GM21717 (cell line): ENCODE measurements at regions not wholly inside any gene's neighbourhood (a gene's known extent, or its start where the extent isn't known, plus 50 kb on each side); places are given as distances from the start of the nearest gene placed in this dataset.

Experiments
- ATAC-seq: cut with Tn5 transposase; IDR thresholded peaks from one replicate; pipeline ENCODE4 v1.9.1; 2021; ENCODE audit warnings: mild to moderate bottlenecking, moderate library complexity; ENCODE audit not compliant: unreplicated experiment

GRCh38 chr9:13505797-13506196, 226.3 kb upstream of the MPDZ start:
- no peak for ATAC-seq

DNA sequence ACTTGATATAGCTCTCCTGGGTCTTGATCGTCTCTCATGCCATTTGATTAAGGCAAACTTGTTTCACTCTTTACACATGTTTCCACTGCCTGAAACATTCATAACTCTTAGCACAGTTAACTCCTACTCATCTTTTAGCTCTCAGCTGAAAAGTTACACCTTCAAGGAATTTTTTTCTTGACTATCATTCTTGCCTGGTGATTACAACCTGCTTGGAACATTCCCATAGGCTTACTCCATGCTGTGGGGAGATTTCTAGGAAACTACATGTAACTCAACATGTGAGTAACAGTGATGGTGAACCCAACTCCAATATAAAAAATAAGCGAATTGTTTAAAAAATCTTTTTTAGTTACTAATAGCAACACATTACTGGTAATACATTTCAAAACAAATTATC, 224.1 kb upstream of the MPDZ start:
- no peak for ATAC-seq

DNA sequence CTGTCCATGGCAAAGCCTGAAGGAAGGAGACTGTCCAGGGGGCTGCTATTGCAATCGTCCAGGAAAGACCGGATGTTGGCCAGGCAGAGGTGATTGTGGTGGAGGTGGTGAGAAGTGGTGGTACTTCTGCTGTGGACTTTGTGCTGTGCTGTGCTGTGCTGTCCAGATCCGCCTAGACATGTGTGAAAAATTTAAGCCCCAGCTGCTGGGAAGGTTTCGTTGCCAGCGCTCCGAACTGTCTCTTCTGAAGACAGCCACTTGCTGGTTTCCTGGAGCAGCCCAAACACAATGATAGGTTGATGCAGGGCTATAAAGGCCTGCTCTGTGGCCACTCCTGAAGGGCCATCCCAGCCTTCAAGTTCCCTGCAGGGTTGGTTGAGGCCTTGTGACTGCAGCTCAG, 223.0 kb upstream of the MPDZ start:
- ATAC-seq, result no peak

- no peak for ATAC-seq
Measured at GRCh38 chr9:13501018-13501417, 221.5 kb upstream of the MPDZ start.

DNA sequence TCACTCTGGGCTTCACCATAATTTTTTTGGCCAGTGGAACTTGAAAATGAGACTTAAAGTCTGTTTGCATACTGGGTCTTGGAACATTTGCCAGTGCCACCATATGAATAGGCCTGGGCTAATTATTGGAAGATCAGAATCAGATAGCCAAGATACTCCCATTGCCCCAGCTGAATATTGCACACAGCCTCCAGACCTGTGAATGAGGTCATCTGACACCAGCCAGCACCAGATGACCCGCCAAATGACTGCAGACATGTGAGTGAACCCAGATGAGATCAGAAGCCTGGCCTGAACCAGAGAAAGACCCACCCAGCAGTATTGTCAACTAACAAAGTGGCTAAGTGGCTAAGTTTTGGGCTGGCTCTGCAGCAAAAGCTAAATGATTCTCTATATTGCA, 220.5 kb upstream of the MPDZ start:
- no peak for ATAC-seq

DNA sequence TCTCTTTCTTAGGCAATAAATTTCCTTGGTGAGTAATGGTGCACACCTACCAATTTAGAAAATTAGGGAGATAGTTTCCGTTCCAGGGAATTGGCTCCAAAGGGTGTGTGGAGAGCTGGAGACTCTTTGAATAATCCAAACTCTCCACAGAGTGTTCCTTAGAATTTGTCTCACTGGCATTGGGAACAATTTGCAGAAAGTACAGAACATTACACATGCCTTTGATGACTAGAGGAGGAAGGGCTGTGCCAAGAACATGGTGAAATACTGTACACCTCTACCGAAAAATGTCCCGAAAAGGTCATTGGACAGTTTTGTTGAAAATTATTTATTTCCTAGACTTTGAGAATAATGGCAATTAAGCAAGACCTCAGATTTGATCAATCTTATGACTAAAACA, 214.2 kb upstream of the MPDZ start:
- no peak for ATAC-seq

DNA sequence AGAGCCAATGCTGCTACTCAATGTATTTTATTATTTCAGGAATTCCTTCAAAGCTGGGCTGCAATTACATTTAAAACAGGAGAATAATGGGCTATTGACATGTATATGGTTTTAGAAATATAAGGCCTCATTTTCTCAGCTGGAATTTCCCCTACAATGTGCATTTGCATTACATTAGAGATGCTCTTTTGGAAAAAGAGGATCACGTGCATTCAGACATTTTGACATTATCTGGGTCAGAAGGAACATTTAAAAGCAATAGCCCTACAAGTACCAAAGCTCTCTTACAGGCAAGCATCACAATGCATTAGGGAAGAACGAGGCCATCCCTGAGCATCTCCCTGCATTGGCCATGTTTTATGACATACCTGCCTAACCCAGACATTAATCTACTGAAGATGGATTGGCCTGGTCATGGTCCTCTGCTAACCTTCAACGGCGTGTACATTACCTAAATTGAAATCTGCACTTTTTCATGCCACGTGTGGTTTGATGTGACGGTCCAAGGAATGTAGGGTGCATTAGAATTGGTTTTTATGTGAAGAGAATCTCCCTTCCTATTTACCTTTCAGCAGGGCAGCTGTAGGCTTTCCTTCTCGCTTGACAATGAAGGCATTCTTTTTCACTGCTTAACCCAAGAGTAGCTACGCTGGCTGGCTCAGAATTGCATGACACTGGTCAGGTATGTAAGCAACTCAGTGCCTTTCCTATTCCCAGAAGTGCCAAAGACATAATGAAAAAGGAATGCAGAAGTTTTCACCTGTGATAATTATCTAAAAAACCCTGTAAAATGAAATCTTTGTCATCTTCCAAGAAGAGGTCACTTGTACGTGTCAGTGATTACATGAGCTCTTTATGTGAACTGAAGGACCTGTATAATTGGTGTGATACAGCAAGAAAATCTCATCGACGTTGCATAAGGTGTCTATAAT, 212.3 kb upstream of the MPDZ start:
- no peak for ATAC-seq

GRCh38 chr9:13491138-13491492, 211.6 kb upstream of the MPDZ start:
- no peak for ATAC-seq

- ATAC-seq, result no peak
Measured at GRCh38 chr9:13487936-13488335, 208.4 kb upstream of the MPDZ start.

DNA sequence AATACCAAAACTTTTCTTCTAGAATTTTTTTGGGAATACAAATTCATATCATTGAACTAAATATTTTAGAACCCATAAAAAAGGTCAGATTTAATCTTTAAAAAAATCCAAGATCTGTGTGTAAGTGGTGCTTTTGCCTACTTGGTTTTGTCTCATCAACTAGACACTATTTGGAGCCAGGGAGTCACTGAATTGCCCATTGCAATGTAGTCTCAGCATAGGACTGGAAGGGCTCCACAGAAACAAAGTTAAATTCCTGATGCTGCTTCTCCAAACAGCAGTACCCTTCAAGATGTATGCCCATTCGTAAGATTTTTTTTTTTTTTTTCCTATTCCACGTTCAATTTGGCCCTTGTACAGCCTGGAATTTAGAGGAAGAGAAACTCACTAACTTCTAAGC, 208.0 kb upstream of the MPDZ start:
- no peak for ATAC-seq

- ATAC-seq, result no peak
Measured at GRCh38 chr9:13487071-13487470, 207.6 kb upstream of the MPDZ start.

DNA sequence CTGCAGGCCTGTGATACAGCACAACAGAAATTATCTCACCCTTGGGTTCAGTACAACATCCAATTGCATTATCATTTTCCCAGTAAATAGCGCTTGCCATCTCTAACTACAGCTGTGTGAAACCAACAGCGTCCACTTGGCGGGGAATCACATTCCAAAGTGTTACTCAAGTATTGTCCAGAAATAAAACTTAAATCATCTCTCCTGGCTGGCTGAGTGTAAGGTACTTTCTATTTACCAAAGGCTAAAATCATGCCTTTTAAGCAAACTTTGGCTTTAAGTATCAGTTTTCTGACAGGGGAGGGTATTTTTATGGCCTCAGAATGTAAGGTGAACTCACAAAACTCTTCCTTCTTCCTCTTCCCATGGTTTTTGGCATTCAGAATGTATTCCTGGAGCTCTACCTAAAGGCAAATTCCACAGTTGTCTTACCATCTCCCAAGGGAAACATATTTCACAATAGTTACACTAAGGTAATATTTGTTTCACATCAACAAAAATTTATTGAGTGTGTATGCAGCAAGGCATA, 205.6 kb upstream of the MPDZ start:
- ATAC-seq, result no peak

DNA sequence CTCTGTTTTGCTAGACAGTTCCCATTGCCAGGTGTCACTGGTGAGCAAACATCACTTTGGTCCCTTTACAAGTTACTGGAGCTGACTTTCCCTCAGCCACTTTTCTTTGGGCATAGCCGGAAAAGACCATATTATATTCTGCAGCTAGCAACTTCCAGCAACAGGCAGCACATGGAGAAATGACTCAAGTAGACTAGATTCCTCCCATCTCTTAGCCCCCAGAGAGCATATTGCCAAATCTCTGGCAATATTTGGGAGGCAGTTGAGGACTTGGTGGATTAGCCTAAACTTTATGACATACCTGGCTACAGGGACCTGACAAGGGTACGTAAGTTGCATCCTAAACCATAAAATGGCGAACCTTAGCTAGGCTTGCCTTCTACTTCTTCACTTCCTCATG, 204.7 kb upstream of the MPDZ start:
- no peak for ATAC-seq

- ATAC-seq, result no peak
Measured at GRCh38 chr9:13481274-13481673, 201.8 kb upstream of the MPDZ start.

DNA sequence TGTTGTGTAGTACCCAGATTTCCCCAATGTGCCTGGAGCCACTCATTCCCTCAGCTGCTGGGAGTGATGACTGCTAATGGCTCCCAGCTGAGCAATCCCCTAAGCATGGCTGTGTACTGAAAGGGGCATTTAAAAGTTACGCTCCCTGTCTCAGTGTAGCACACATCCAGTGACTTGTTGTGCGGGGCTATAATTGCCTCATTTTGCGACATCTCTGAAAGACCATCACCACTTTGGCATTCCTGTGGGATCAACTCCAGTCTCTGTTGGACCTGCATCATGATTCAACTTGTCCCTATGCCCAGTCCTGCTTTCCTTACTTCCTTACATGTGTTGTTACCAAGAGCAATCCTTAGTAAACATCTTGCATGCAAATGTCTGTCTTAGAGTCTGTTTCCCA, 201.2 kb upstream of the MPDZ start:
- no peak for ATAC-seq

GRCh38 chr9:13479096-13479495, 199.6 kb upstream of the MPDZ start:
- no peak for ATAC-seq

GRCh38 chr9:13478639-13479038, 199.1 kb upstream of the MPDZ start:
- ATAC-seq, result no peak

- ATAC-seq, result no peak
Measured at GRCh38 chr9:13478160-13478559, 198.7 kb upstream of the MPDZ start.

- no peak for ATAC-seq
Measured at GRCh38 chr9:13470836-13471235, 191.3 kb upstream of the MPDZ start.

DNA sequence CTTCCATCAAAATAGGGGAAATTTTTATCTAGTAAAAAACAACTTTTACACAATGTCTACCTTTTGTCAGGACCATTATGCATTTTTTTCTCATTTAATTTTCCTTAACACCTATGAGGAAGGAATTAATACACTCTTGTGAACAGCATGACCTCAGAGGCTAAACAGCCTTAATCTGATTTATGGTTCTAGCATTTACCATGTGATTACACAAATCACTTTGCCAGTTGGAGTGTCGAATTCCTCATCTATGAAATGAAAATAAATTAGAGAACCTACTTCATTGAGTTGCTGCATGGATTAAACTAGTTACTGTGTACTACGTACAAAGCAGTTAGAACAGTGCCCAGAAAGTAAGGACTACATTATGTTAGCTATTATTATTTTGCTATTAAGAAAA, 187.7 kb upstream of the MPDZ start:
- ATAC-seq, result no peak

DNA sequence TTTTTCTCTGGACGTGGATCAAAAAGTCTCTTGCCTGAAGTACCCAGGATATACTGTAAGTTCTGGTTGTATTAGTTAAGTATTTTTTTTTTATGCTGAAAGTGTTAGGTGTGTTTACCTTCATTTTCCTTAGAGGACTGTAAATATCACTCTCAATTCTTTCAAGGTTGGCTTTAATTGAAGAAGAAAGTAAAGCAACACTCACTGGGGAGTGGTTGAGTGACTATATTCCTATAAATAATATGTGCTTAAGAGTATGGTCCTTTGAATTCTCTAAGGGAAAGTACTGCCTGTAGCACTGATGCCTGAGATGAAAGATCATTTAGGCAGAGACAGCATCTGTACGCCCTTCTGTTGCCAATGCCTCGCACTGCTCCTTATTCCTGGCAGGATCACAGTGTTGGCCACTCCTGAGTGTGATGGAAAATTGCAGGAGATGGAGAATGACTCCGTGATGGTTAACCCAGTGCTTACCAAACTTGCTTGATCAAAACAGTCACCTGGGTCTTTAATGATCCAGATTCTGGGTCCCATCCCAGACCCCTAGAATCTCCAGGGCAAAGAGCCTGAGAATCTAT, 182.0 kb upstream of the MPDZ start:
- ATAC-seq, result no peak

GRCh38 chr9:13459071-13459470, 179.6 kb upstream of the MPDZ start:
- no peak for ATAC-seq
